HG03066 (cell line): ENCODE measurements at regions not wholly inside any gene's neighbourhood (a gene's known extent, or its start where the extent isn't known, plus 50 kb on each side); places are given as distances from the start of the nearest gene placed in this dataset.

Experiments
- ATAC-seq: cut with Tn5 transposase; IDR thresholded peaks from one replicate; pipeline ENCODE4 v1.9.1; 2021; ENCODE audit warnings: low read depth; ENCODE audit not compliant: unreplicated experiment

DNA sequence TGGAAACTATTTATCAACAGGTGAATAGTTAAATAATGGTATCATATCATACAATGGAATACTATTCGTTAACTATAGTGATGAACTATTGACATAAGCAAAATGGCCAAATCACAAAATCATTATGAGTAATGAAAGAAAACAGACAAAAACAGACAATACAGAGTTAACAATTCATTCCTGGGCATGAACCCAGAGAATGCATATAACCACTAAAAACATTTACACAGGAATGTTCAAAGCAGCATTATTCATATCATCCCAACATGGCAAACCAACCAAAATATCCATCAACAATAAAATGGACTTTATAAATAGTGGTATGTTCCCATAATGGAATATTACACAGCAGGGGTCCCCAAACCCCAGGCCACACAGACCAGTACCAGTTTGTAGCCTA is 131.2 kb upstream of the CYP1B1 start:
- ATAC-seq, result no peak

DNA sequence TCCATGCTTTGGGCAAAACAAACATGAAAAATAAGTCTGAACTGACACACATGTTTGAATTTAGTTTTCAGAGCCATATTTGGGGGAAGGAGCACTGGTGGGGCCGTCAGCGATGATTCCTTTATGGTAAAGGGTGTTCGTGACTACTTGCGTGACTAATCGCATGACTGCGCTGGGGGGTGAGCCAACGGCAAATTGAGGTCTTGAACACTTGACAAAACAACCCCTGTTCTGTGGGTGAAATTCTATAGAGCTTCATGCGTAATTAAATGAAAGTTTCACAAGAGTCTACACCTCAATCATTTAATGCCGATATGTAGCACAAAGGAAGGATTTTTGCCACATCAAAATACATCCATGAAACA is 127.5 kb upstream of the CYP1B1 start:
- ATAC-seq, result no peak

DNA sequence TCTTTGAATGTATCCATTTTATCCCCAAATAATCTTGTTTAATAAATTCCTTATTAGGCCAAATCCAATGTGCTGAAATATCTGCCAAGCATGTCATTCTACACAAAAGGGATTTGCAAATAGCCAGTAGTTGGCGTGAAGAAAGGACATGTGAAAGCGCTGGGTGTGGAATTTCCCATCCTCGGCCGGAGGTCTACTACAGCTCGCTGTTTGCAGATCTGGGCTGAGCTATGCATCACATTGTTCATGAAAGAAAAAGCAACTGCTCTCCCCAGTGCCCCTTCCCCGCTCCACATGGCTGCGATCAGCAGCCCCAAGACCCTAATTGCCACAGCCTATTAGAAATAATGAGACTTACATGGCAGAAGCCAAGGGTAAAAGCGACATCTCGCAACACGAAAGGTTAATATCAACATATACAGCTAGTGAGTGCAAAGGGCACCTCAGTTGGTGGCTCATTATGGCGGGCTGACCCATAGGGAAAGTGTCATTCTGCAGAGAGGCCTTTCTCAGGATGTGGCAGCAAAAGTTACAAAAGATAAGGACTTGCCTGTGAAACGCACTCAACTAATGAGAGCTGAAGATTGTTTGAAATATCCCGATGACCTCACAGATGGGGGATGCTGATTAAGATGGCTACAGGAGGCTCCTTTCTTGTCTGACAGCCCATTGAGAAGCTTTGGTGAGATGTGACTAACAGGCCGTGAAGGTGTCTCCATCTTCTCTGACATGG is 126.9 kb upstream of the CYP1B1 start:
- no peak for ATAC-seq

DNA sequence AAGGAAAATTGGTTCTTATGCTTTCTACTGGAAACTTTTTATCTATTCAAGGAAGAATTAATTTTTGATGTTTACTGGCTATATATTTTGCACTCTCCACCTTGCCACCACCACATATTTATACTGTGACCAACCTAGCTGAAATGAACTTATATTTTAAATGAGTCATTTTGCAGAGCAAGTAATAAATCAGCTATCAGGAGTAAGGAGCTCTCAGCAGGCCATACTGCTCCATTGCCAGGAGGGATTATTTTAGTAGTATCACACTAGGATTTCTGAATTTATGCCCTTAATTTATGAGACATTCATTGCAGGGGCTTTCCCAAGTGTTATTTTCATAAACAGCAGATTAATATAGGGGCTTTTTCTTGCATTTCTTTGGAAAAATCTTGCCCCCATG is 125.8 kb upstream of the CYP1B1 start:
- ATAC-seq, result no peak

GRCh38 chr2:38200598-38200997 is 124.6 kb upstream of the CYP1B1 start:
- ATAC-seq, result no peak

DNA sequence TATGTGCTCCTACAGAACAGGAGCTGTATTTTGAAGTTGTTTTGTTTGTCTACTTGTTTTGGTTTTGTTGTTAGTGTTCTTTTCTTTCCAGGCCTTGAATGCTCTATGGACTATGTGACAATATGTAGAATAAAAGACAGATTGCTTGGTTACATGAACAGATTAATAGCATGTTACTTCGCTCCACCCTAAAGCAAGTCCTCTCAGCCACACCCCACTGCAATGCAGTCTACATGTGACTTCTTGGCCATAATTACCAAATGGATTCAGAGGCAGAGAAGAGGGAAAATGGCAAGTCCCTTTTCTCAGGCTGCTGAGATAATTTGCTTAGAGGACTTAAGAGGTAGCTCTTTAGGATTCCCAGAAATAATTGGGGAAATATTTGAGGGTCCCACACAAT is 123.2 kb upstream of the CYP1B1 start:
- ATAC-seq, result no peak

DNA sequence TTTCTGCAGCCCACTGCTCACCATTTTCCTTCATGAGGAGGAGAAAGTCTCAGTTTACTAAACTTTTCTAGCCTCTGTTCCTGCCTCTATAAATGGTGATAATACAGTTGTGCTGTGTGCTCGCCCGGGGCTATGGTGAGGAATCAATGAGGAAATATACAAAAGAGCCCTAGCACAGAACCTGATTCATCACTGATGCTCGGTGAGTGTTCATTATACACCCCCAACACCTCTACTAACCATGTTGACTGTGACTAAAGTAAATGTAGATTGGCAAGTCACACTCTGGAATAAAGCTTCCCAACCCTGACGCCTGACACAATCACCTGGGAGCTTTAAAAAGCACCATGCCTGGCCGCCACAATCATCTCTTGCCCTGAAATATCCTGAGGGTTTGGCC is 118.8 kb upstream of the CYP1B1 start:
- ATAC-seq, result no peak

DNA sequence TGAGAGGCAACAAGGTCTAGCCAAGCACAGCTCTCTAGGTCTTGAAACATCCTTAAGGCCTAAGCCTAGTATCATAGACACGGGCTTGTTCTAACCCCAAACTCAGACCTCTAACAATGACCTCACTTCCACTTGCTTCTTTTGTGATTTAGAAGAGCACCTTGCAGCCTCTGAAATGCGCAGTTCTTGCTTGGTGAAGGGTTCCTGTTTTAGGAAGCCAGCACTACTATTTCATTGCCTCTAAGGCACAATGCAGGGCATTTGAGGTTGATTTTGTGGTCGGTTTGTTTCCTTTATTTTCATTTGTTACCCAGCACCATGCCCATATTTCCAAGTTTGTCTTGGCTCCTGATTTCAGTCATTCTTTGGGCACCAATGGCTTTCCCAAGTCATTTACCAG is 117.0 kb upstream of the CYP1B1 start:
- no peak for ATAC-seq

- no peak for ATAC-seq
Observed at GRCh38 chr2:38192046-38192445, 116.1 kb upstream of the CYP1B1 start.

DNA sequence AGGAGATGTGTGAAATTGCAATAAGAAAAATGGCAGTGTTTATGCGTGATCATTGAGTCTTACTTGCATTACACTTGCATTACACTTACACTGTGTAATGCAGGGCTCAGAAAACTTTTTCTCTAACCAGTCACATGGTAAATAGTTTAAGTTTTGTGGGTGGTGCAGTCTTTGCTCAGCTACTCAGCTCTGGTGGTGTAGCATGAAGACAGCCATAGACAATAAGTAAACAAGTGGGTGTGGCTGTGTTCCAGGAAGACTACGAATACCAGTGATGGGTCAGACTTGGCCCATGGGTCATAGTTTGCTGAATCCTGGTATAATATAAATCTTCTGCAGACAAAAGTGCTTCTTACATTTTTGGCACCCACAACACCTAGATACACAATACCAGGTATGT is 115.6 kb upstream of the CYP1B1 start:
- no peak for ATAC-seq

DNA sequence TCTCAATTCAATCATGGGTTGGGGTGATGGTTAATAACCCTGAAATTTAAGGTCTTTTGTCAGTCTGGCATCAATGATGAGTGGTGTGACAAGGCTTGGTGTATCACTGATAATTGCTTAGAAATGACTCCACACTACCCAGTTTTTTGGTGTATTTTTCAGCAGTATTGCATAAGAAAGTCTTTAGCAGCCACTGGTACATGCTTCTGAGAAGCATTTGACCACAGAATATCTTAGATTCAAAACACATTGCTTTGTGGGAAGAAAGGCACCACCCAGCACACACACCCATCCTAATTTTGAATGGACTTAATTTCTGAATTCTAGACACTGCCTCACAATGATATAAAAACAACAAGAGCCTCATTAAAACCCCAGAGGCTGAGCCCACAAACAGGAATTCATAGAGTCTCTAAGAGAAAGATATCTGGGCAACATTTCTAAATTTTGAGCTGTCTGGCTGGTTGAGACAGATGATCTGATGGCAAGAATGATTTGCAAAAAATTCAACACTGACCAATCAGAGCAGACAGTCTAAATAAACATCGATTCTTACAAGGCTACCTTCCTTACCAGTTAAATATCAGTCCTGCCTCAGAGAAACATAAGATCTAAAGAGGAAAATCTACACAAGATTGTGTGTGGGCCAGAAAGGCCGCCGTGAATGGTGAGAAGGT is 114.7 kb upstream of the CYP1B1 start:
- no peak for ATAC-seq

GRCh38 chr2:38187541-38188011 is 111.6 kb upstream of the CYP1B1 start:
- no peak for ATAC-seq

GRCh38 chr2:38185012-38185491 is 109.1 kb upstream of the CYP1B1 start:
- ATAC-seq, result peak; percentile 97

DNA sequence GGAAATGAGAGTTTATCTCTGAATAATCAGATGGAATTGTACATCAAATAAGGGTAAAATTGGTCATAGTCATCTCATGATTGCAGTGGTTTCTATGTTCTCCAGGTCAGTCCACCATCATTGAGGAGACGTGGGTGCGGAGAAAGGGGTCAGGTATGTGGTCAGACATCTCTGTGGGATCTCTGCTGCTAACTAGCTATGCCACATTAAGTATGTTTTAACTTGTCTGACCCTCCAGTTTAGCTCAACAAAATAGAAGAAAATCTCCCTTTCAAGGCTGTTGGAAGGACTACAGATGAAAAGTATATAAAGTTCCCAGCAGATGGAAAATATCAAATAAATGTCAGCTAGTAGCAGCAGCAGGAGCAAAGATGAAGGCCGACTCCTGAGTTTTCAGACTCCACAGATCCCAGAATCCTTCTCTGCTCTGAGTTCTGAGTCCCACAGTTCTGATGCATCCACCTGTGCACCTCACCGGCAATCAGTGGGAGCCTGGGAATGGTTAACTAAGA is 106.6 kb upstream of the CYP1B1 start:
- ATAC-seq, result no peak

- no peak for ATAC-seq
Observed at GRCh38 chr2:38181806-38182491, 106.0 kb upstream of the CYP1B1 start.

DNA sequence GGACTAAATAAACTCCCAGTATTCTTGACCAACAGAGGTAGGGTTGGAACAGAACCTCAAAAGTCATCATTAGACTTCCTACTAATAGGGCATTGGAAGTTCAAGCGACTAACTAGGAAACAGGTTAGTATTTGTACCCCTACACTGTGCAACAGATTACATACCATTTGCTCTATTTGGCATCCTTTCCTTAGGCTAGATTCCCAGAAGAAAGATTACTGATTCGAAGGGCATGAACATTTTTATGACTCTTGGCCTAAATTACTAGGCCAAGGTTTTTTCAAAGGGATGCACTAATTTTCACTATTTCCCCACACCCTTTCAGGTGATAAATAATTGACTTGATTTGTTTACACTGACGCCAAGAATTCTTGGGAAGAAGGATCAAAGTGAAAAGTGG is 104.8 kb upstream of the CYP1B1 start:
- ATAC-seq, result no peak

DNA sequence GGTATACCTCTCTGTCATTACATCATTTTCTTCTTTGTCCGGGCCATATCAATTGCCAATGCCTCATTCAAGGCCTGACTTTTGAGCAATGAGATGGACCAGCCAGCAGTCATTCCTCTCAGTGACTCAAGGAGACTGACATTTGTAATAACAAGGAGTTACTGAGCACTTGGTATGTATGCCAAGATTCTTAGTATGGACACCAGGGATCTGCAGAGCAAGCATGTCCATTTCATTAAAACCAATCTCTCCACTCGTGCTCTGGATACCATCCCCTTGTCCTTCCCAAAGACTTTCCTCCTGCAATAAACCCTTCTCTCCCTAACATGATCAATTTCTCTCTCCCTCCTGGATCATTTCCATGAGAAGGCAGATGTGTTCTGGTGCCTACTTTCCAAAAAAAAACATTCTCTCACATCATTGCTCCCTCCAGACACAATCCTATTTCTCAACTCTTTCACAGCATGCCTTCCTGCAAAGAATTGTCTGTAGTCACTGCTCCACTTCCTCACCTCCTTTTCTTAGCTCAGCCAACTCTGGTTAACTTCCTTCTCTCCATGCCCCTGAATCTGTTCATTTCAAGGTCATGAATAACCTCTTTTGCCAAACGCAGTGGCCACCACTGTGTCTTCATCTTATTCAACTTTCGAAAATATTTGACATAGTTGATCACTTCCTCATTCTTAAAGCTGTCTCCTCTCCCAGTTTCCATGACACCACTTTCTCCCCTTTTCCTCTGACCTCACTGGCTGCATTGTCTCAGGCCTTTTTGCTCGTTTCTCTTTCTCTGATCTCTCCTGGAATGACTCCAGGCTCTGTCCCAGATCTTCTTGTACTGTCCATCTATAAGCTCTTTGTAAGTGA is 102.8 kb upstream of the CYP1B1 start:
- ATAC-seq, result peak; percentile 84

DNA sequence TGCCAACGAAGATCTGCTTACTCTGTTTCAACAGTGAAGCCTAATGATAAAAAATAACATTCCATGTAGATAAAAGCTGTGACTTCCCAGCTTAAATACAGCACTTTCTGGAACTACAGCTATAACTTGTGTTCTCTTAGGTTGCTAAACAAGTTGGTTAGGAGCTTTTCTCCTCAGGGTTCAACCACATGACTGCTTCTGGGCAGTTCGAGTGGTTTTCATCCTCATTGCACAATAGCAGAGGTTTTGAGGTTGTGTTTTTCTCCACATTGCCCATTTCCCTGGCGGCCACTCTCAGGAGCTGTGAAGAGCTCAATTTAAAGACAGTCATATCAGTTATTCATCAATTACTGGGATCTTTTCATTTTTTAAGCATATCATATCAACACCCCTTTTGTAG is 102.2 kb upstream of the CYP1B1 start:
- no peak for ATAC-seq

GRCh38 chr2:38176619-38177021 is 100.7 kb upstream of the CYP1B1 start:
- ATAC-seq, result no peak

DNA sequence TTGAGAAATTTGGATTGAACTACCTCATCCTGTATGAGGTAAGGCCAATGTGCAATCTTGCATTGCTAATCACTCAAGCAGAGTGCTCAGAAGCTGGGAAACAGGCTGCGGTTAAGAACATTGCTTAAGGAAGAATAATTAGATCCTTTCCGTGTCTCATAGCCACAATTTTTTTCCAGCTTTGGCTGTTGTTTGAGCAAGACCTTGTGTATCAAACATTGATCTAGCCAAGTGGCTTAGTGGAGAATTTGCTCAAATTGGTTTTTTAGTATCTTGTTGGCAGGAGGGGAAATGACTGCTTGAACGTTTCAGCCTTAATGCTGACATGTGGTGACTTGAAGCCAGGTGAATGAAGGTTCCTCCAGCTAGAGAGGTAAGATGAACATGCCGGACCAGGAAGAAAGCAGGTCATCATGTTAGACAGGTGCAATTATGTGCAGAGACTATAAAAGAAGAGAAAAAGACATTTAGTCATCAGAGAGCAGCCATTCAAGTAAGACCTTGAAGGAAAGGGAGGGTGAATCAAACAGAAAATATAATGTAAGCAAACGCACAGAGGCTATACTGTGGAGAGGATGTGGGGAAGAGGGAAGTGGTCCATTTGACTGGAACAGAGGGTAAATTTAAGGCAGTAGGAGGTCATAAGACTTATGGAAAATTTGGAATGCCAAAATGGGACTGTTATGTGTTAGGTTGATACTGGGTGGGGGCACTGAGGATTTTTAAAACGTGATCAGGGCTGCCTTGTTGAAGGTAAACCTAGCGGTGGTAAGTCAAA is 98.9 kb upstream of the CYP1B1 start:
- ATAC-seq, result no peak
